MM.1S (cell line): ENCODE measurements at regions not wholly inside any gene's neighbourhood (a gene's known extent, or its start where the extent isn't known, plus 50 kb on each side); places are given as distances from the start of the nearest gene placed in this dataset.

Experiments
- DNase-seq: peaks from one replicate; pipeline ENCODE4 v3.0.0-alpha.2; 2015
- H2AFZ ChIP-seq: fragments of 300-600 bp; sonication (generic); 2 replicates; pipeline ENCODE4 v1.6.0; 2016; ENCODE audit warnings: antibody characterized with exemption, low read length
- H3F3A ChIP-seq: fragments of 300-600 bp; sonication (generic); 2 replicates; pipeline ENCODE4 v1.6.1; 2016; ENCODE audit warnings: mild to moderate bottlenecking, antibody characterized with exemption, low read length, moderate library complexity, mixed read lengths; ENCODE audit not compliant: insufficient read depth
- H3K27ac ChIP-seq: fragments of 300-600 bp; sonication (generic); 2 replicates; pipeline ENCODE4 v1.5.1; 2016; ENCODE audit warnings: mild to moderate bottlenecking, low read length
- H3K27me3 ChIP-seq: fragments of 300-600 bp; sonication (generic); replicated peaks from 2 replicates; pipeline ENCODE4 v1.6.0; 2016; ENCODE audit warnings: low read length; ENCODE audit not compliant: insufficient read depth
- H3K36me3 ChIP-seq: fragments of 300-600 bp; sonication (generic); replicated peaks from 2 replicates; pipeline ENCODE4 v1.6.1; 2016; ENCODE audit warnings: mild to moderate bottlenecking, low read length, mixed read lengths; ENCODE audit not compliant: insufficient read depth
- H3K4me1 ChIP-seq: fragments of 300-600 bp; sonication (generic); 2 replicates; pipeline ENCODE4 v1.6.1; 2016; ENCODE audit warnings: low read length, mixed read lengths
- H3K4me2 ChIP-seq: fragments of 300-600 bp; sonication (generic); 2 replicates; pipeline ENCODE4 v1.6.0; 2016; ENCODE audit warnings: low read depth, low read length
- H3K4me3 ChIP-seq: fragments of 300-600 bp; sonication (generic); 2 replicates; pipeline ENCODE4 v1.5.1; 2016; ENCODE audit warnings: low read length, mixed read lengths
- H3K79me2 ChIP-seq: fragments of 300-600 bp; sonication (generic); 2 replicates; pipeline ENCODE4 v1.6.1; 2016; ENCODE audit warnings: mixed run types, low read length, mixed read lengths
- H3K9ac ChIP-seq: fragments of 300-600 bp; sonication (generic); 2 replicates; pipeline ENCODE4 v1.6.1; 2016; ENCODE audit warnings: low read length, mixed read lengths
- H3K9me2 ChIP-seq: fragments of 300-600 bp; sonication (generic); replicated peaks from 2 replicates; pipeline ENCODE4 v1.6.1; 2016; ENCODE audit warnings: mild to moderate bottlenecking, low read length, mixed read lengths; ENCODE audit not compliant: insufficient read depth
- H3K9me3 ChIP-seq: fragments of 300-600 bp; sonication (generic); replicated peaks from 2 replicates; pipeline ENCODE4 v1.6.1; 2016; ENCODE audit warnings: mild to moderate bottlenecking, low read length, mixed read lengths; ENCODE audit not compliant: insufficient read depth
- H4K20me1 ChIP-seq: fragments of 300-600 bp; sonication (generic); 2 replicates; pipeline ENCODE4 v1.6.1; 2016; ENCODE audit warnings: mild to moderate bottlenecking, low read length, moderate library complexity, mixed read lengths; ENCODE audit not compliant: insufficient read depth
- EZH2 ChIP-seq: fragments of 300-600 bp; sonication (generic); optimal IDR thresholded peaks from 2 replicates; pipeline ENCODE3; 2017; ENCODE audit warnings: low read depth, mild to moderate bottlenecking, antibody characterized with exemption, low read length, mixed read lengths
- EZH2phosphoT487 ChIP-seq: fragments of 300-600 bp; sonication (generic); IDR thresholded peaks from 2 replicates; pipeline ENCODE4 v1.6.1; 2018; ENCODE audit warnings: antibody characterized with exemption, low read length
- TF ChIP-seq, protein P1 (sequence below): fragments of 300-600 bp; sonication (generic); IDR thresholded peaks from 2 replicates; pipeline ENCODE4 v1.5.1; 2016; ENCODE audit warnings: antibody characterized with exemption, low read length, mixed read lengths

DNA sequence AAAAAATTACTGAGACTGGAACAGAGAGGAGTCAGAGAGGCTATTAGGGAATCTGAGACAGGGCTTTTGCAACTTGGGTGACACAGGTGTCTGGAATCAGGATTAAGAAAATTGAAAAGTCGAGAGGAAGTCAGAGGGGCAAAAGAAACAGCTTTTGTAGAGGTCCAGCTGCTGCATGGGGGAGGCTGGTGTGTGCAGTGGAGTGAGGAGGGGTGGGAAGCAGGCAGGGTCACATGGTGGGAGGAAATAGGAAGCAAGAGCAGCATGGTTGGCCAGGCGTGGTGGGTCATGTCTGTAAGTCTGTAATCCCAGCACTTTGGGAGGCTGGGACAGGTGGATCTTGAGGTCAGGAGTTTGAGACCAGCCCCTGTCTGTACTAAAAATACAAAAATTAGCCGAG lies 69.7 kb upstream of the VRK1 start:
- H2AFZ ChIP-seq: no peak overlapping the region
- no peak for DNase-seq
- no peak overlapping the region for H3K9ac ChIP-seq
- no peaks in the 10 kb centered on the region for H3K9me2 ChIP-seq
- no peak for TF ChIP-seq EZH2phosphoT487
- TF ChIP-seq, protein P1, sequence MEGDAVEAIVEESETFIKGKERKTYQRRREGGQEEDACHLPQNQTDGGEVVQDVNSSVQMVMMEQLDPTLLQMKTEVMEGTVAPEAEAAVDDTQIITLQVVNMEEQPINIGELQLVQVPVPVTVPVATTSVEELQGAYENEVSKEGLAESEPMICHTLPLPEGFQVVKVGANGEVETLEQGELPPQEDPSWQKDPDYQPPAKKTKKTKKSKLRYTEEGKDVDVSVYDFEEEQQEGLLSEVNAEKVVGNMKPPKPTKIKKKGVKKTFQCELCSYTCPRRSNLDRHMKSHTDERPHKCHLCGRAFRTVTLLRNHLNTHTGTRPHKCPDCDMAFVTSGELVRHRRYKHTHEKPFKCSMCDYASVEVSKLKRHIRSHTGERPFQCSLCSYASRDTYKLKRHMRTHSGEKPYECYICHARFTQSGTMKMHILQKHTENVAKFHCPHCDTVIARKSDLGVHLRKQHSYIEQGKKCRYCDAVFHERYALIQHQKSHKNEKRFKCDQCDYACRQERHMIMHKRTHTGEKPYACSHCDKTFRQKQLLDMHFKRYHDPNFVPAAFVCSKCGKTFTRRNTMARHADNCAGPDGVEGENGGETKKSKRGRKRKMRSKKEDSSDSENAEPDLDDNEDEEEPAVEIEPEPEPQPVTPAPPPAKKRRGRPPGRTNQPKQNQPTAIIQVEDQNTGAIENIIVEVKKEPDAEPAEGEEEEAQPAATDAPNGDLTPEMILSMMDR: no peak
- no peak for TF ChIP-seq EZH2
- H3K4me2 ChIP-seq: no peak overlapping the region
- H3K9me3 ChIP-seq: no peaks in the 10 kb centered on the region
- no peaks in the 10 kb centered on the region for H3F3A ChIP-seq
- no peaks in the 10 kb centered on the region for H3K27me3 ChIP-seq
- H3K27ac ChIP-seq: no peak overlapping the region
- no peaks in the 10 kb centered on the region for H3K79me2 ChIP-seq
- H3K4me3 ChIP-seq: no peak overlapping the region
- H4K20me1 ChIP-seq: no peaks in the 10 kb centered on the region
- H3K36me3 ChIP-seq: no peaks in the 10 kb centered on the region
- no peaks in the 10 kb centered on the region for H3K4me1 ChIP-seq

DNA sequence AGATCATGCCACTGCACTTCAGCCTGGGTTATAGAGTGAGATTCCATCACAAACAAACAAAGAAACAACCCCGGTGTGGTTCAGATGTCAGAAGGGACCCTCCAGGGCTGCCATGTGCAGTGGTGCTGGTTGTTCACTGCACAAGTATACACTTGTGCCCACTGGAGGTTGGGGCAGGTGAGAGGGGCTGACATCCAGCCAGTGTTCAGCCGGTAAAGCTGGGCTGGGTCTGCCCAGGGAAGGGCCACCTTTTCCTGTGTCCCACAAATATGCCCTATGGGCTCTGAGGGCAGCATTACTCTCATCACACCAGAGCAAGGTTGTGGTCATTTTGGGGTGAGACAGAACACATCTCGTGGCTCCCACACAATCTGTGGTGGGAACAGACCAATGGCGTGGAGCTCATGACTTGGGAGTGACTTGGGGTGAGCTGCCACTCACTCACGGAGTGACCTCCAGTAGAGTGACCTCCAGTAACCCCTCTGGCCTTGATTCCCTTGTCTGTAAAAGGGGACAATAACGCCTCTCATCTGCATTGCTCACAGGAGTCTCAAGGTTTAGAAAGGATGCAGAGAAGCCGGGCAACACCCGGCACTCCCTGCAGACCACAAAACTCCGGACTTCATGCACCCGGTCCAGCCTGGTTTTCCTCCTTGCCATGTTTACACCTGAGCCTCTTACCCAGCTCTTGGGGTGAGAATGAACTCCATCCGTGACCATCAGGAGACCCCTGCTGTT lies 69.0 kb upstream of the VRK1 start:
- Histone ChIP-seq H4K20me1 (no peaks in the 10 kb centered on the region), H3F3A (no peaks in the 10 kb centered on the region)

DNA sequence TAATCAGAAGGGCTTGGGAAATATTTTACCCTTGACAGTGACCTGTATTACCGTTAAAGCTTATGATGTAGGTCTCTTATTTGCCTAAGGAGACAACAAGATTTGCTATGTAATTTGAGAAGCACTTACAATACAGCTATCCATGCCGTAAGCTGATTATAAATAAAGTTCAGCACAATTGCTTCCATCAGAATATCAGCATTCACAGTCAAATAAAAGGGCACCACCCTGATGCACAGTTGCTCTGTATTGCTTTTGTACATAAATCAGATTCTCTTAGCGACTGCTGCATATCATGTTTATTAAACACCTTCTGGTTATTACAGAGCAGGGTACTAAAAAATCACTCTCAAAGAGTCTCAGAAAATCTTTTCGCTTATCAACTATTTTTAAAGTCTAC lies 67.3 kb upstream of the VRK1 start:
- Histone ChIP-seq H3F3A (no peaks in the 10 kb centered on the region), H3K36me3 (no peaks in the 10 kb centered on the region), H3K9me3 (no peaks in the 10 kb centered on the region), H3K27me3 (no peaks in the 10 kb centered on the region), H3K4me3 (no peak overlapping the region), H3K4me1 (no peaks in the 10 kb centered on the region), H2AFZ (no peak overlapping the region), H4K20me1 (no peaks in the 10 kb centered on the region), H3K79me2 (no peaks in the 10 kb centered on the region), H3K9ac (no peak overlapping the region), H3K4me2 (no peak overlapping the region), H3K9me2 (no peaks in the 10 kb centered on the region), H3K27ac (no peak overlapping the region)
- no peak for TF ChIP-seq EZH2phosphoT487
- no peak for TF ChIP-seq EZH2
- TF ChIP-seq, protein P1: no peak
- no peak for DNase-seq

More for the DNA sequence above, 69.0 kb upstream of the VRK1 start:
- Histone ChIP-seq H3K4me3 (no peak overlapping the region), H3K4me1 (no peaks in the 10 kb centered on the region), H3K36me3 (no peaks in the 10 kb centered on the region), H3K27me3 (no peaks in the 10 kb centered on the region), H3K9me3 (no peaks in the 10 kb centered on the region), H3K9me2 (no peaks in the 10 kb centered on the region), H3K9ac (no peak overlapping the region), H3K79me2 (no peaks in the 10 kb centered on the region), H3K27ac (no peak overlapping the region), H3K4me2 (no peak overlapping the region), H2AFZ (no peak overlapping the region)
- TF ChIP-seq EZH2phosphoT487 (no peak), EZH2 (no peak)
- TF ChIP-seq, protein P1: no peak
- DNase-seq: no peak
